ENCODE measurements at regions not wholly inside any gene's neighbourhood (a gene's known extent, or its start where the extent isn't known, plus 50 kb on each side); places are given as distances from the start of the nearest gene placed in this dataset.
"Not testable (repeated sequence)": the region's sequence is repeated elsewhere in the genome, so short reads cannot be mapped to it uniquely, and the experiment has no call there.

DNA sequence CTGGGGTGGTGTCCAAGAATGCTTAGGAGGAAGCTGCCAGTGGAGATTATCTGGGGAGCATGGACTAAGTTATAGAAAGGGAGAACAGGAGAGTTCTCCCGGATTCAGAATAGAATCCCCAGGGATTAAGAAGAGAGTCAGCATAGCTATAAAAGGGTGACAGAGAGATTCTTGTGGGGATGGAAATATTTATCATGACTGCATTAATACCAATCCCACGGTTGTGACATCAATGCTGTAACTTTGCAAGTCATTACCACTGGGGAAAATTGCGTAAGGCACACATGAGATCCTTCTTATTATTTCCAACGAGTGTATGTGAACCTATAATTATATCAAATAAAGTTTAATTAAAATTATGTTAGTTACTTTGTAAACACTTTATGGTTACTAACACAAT, 447.9 kb upstream of the TMEM132C start:
- no peak for DNase-seq (ENCODE audit: low read depth)

DNA sequence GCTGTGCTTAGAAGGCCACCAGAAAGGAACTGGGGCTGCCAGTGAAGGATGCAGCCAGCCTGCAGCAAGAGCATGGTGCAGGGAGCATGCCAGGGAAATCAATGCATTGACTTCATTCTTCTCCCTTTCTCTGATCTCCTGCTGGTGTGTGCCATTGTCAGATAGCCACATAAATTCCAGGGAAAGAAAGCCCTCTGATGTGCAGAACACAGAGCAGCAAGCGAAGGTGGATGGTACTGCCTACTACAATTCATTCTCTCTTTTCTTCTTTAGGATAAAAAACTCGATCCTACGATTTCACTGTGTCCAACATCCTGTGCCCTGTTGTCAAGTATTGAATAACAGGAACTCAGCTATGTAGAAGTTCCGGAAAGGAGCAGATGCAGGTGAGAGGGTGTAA, 446.7 kb upstream of the TMEM132C start:
- DNase-seq (ENCODE audit: low read depth) = no peak

DNA sequence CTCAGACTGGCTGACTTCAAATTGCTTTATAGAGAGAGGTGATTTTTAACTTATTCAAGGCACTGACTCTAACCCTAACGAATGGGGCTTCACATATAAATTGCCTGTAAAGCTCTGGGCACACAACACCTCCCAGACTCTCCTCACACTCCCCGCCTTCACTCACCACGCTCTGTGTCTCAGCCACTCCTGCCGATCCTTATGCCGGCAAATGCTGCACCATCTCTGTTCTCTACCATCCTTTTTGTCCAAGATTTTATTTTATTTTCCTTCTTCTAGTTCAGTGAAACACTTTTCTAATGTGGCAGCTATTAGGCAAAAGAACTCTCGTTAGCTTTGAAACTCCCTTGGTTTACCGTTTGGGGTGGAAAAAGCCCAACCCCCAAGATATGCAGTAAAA, 446.1 kb upstream of the TMEM132C start:
- no peak for DNase-seq (ENCODE audit: low read depth)

DNA sequence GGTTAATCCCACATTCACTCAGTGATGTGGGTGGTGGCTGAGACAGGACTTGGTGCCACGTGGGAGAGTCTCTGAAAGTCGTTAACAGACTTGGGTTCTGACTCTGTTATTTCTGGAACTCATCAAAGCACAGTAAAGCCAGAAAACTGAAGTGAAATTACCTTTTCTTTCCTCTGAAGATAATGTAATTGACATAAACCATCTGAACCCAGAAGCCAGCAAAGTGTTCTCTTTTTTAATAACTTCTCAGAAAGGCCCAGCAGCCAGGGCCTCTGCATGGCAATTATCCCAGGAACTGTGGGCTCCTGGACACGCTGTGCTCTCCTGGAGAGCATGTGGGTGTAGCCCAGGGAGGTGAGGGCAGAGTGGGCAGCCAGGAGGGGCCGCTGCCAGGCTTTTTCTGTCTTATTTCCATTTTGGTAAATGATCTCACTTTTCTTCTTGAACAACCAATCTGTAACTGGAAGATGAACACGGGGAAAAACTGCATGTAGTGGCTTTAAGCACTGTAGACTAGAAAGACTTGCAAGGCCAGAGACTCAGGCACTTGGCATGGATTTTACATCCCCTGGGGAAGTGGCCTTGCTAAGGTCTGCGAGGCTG, 444.1 kb upstream of the TMEM132C start:
- DNase-seq (ENCODE audit: low read depth) = no peak

DNA sequence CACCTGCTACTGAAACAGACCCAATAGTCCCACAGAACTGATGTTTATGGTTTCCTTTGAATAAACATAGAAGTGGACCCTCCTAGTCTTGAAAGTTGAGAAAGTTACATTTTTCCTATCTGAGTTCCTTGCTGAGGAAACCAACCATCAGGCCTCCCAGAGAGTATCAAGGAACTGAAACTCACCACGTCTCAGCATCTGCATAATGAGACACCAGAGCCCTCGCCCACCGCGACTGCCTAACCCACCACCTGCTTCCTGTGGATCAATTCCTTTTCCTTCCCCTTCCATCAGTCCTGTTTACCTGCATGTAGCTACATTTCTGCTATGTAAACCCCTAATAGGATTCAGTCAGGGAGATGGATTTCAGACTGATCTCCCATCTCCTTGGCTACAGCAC, 443.2 kb upstream of the TMEM132C start:
- DNase-seq (ENCODE audit: low read depth) = no peak

DNA sequence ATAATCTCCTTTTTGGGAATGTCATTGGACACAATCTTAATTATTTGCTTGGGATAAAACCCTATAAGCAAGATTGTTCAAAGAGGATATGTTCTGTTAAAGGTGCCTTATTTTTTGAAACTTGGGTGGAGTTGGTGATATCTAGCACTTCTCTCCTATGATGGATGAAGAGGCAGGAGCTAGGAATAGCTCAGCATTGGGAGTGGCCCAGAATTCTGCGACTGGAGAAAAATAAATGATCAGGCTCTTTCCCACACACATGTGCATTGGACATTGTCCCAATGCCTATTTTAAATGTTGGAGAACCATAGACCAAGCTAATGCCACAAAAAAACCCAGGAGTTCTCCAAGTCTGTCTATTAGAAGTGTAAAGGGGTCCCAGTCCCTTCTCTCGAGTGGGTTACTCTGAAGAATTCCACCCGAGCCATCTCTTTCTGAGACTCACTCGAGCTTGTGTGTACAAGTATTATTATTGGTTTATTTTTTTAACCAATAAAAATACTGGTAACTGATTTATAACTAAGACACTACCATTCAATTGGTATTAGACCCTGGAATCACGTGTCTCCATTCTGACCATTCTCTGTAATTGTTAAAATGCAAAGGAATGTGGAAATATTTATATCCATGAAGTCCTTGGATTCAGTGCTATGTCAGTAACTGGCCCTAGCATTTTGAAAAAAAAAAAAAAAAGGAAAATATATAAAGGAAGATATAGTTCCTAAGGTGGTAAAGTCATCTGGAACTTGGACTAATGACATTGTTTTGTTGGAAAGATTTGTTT, 437.5 kb upstream of the TMEM132C start:
- no peak for DNase-seq (ENCODE audit: low read depth)

DNA sequence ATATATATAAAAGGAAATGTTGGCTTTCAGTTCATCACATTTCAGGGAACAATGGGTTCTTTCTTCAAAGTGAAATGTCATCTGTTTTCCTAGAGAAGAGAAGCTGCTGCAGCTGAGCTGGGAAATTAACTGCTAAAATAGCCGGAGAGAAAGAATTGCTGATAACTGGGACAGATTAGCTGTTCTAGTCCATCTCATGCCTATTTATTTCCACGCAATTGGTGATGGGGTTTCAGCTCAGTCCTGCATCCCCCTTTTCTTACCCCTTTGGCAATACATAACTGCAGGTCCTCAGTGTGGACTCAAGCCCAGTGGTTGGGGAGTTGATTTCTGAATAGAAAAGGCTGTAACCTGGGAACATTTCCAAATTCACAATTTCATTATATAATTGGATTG, 436.9 kb upstream of the TMEM132C start:
- DNase-seq (ENCODE audit: low read depth) = no peak

DNA sequence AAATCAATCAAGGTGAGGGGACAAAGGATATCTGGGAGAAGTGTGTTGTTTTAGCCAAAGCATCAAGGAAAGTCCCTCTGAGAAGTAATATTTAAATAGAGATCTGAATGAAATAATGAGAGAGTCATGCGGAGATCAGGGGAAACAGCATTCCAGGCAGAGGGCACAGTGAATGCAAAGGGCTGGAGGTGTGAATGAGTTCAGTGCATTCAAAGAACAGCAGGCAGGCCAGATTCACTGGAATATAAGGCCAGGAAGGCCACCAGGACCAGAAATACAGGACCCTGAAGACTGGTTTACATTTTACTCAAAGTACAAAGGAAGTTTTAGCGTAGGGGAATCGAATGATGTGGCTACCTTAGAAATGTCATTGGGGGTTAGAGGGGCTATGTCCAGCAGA, 436.2 kb upstream of the TMEM132C start:
- no peak for DNase-seq (ENCODE audit: low read depth)

DNA sequence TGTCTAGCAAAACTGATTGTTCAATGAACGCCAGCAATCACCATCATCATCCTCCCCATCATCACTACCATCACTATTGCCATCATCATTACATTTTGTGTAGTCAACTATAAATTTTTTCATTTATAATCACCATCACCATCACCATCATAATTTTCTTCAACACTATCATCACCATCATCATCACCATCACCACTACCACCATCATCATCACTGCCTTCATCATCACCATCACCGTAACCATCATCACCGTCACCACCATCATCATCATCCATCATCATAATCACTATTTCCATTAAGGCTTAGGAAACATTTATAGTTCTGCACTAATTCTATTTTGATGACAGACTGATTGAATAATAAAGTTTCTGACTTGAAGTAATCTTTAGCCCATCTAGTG, 434.8 kb upstream of the TMEM132C start:
- no peak for DNase-seq (ENCODE audit: low read depth)

DNA sequence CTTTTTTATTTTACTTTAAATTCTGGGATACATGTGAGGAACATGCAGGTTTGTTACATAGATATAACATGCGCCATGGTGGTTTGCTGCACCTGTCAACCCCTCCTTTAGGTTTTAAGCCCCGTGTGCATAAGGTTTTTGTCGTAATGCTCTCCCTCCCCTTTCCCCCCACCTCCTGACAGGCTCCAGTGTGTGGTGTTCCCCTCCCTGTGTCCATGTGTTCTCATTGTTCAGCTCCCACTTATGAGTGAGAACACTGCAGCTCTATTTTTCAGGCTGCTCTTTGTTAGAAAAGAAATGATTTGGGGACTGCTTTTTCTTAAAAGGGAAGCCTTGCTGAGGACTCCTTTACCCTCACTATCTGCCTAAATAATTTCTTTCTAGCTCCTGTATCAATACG, 430.2 kb upstream of the TMEM132C start:
- not testable (repeated sequence) for DNase-seq (ENCODE audit: low read depth)

DNA sequence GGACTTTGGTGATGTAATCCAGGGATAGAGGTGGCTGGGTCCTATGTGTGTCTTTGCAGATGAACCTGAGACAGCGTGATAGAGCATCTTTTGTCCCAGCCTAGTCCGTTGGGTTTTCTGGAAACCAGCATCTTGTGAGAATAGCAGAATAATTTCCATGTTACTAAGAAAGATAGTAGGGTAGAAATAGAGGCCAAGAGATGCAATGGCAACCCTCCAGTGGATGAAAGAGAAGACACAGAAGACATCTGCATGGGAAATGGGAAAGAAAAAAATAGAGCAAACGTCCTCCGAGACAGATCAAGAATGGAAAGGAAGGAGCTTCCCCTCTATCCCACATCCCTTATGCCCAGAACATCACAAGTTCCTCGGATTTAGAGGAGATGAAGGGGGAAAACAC, 409.3 kb upstream of the TMEM132C start:
- DNase-seq (ENCODE audit: low read depth) = no peak

DNA sequence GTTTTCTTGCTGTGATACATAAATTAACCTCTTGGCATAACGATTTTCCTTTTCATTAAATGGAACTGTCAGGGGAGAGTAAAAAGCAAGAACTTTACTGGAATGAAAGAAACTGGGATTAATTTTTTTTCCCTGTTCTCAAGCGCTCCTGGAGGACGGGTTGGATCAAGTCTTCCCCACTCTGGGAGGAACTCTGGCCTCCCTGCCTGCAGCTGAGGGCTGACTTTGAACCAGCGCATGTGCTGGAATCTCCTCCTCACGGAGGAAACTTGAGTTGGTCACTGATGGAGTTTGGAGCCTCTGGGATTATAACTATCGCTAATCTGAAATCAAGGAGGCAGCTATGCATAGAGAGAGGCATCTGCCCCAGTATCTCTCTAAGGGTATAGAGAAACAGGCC, 406.4 kb upstream of the TMEM132C start:
- DNase-seq (ENCODE audit: low read depth) = no peak

DNA sequence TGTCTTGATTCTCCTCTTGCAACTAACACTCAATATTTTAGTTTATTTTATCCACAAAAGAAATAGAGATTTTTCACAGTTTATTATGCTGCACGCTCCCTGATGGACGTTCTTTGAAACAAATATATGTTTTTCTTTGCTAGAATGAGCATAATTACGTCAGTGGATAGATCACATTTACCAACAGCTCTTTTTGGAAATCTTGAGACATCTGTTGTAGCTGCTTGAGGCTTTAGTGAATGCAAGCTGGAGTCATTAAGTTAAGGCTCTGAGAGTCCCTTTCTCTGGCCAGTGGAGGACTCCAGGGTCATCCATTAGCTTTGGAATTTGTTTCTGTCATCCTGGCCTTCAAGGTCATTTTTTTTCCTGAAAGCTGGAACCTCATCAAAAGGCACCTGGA, 405.6 kb upstream of the TMEM132C start:
- no peak for DNase-seq (ENCODE audit: low read depth)

DNA sequence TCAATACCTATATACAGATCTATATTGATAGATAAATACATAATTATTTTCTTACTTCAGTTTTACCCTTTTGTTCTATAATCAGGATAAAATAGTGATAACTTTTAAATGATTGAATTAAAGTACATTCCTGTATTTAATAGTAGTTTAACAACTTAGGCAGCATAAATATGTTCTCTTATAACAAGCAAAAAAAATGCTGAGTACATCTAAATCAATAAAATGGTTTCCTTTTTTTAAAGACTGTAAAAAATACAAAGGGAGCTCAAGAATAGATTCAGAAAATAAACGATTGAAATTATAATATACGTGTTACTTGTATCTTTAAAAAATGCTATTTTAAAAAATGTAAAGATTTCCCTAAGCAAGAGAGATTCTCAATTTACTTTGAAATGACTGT, 393.7 kb upstream of the TMEM132C start:
- no peak for DNase-seq (ENCODE audit: low read depth)

DNA sequence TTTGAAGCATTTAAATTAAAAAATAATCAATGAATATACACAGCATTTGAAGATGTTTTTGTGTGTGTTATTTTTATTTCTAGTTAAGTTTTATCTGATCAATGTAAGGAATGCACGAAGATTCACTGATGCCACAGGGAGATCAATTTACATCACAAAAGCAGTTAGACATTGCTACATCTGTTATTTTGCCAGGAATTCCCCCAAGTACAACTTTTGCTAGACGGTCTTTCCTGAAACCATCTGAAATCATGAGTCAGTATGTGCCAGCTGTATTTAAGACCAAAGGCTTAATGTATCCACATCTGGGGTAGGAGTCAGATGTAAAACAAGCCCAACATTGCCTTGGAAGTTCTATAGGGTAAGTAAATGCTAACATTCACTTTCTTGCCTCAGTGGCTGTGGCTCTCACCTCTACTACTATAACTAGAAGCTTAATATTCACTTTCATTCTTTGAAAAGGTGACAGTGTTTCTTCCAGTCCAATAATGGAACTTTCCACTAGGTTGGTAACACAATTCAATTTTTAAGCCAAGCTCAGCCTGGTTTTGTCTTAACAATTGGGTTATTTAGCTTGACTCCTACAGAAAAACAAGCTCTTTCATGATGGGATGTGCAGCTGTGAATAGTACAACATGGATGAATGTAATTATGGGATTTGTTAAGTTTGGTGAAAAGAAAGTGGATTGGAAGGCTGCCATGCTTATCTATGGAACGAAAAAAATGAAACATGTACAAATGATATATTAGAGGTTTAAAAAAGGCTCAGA, 385.4 kb upstream of the TMEM132C start:
- no peak for DNase-seq (ENCODE audit: low read depth)

DNA sequence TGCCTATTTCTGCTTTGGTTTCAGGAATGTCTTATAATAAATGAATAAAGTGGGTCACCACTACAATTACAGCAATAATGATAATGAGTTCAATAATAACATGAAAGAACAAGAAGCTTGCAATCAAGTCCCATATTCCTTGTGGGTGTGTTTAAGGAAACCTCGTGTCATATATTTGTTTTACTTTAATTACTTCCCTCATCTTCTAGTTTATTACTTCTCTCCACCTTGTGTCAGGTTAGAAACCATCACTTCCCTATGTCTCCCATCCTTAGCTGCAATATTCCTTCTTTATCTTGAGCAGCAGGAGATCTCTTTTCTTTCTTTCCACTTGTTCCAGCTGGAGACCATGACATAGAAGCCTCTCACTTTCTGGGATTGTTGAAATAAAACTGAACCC, 384.0 kb upstream of the TMEM132C start:
- no peak for DNase-seq (ENCODE audit: low read depth)

DNA sequence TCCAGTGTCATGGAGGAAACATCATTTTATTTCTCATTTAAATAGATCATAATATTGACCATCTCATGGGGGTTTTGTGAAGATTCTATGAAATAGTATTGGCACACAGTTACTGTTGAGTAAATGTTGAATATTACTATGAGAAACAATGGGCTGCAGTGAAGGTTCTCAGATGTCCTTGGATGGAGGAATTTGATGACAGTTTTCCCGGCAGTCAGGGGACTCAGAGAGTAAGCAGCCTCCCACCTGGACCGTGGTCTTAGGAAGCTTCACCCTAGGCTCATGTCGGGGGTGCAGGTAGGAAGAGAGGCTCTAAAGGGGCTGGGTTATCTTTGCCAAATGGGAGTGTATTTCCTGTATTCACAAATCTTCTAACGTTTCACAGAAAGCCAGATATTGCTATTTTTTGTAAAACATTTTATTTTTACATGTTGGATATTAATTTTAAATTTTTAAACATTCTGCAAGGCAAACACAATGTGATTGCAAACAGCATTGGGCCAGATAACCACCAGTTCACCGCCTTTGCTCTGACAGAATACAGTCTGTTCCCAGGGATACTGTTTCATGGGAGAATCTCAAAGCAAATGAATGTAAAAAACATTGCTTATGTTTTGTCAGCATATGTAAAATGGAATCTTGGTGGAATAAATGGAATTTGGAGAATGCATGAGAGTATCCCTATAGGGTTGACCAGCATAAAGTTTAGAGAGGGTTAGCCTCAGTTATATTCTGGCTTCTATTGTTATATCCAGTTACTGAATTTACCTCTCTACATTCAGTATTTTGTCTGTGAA, 380.8 kb upstream of the TMEM132C start:
- no peak for DNase-seq (ENCODE audit: low read depth)

DNA sequence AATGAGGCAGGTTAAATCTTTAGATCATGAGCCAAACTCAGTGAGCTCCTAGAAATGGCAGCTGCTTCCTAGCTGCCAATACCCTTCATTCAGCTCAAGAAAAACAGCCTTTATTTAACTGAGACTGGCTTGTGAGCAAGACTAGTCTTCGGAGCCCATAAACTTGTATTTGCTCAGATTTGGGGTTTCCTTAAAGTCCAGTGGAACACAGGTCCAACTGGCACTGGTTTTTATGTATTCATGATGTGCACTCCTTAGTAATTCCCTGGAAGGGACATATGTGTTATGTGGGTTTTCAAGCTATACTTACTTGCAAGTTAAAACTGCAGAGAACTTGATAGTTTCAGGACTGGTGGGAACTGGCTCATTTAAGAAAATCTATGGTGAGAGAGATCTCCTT, 380.1 kb upstream of the TMEM132C start:
- no peak for DNase-seq (ENCODE audit: low read depth)

DNA sequence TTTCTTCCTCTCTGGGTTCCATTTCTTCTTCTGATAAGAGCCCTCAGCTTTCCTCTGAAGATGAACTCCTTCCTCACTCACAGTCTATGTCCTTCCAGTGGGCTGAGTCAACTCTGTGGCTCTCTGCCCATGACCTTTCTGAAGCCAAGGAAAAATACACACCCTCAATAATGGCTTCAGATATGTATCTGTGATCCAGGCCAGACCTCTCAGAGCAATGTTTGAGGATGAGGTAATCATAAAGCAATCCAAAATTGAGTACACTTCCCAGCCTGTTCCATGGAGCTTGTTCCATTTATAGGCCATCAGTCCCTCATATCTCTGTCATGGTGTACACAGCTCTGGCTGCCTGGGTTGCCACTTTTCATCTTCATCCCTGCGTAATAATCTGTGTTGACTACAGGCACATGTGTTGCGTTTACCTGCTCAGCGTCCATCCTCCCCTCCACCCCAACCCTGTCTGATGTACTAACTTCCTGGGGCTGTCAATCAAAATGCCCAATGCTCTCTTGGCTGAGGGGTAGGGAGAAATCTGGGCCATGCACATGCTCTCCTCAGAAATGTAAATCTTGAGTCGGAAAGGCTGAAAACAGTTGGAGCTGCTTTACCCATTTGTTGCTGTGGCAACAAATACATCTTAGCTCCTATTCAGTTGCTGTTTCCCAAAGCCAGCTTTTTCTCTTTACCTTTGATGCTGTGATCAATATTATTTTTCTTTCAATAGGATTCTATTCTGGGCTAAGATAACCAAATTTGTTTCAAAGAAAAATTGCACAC, 377.8 kb upstream of the TMEM132C start:
- no peak for DNase-seq (ENCODE audit: low read depth)

DNA sequence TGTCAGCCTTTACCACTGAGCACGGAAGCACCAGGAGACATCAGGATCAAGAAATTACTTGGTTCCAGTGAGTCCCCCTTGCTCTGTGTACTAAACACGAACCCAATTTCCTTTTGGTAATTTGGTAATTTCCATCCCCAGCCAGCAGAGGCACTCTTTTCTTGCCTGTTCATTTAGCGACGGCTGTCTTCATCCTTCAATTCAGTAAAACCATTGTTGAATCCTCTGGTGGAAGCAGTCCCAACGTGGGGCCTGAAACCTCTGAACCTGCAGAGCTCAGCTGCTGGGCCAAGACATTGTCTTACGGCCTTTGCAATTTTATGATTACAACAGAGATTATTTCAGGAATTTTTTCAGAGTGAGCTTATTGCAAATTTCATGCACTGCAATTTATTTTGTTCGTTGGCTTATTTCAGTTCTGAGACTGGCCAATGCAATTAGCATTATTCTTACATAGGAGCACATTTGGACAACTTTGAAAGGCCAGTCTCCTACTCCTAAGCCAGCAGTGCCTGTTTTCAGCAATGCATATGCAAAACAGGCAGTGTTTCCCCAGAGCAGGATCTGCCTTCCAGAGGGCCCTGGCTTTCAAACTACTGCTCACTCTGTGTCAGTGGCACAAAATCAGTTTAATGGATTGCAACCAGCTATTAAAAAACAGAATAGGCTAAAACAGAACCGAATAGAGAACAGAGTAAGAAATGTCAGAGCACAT, 372.9 kb upstream of the TMEM132C start:
- no peak for DNase-seq (ENCODE audit: low read depth)

DNA sequence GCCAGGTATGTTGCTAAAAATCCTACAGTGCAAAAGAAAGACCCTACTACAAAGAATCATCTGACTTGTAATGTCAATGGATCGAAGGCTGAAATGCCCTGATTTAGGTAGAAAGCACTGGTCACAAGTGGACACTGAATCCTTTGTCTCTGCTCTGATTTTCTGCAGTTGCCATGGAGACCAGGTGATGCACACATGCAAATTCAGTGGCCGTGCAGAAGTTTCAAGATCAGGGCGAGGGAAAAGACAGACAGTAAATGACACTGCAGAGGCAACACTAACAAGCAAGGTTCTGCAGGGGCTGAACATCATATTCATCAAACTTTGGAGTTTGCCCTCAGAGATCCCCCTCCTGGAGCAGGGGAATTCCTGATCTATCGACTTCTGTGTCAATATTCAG, 370.3 kb upstream of the TMEM132C start:
- no peak for DNase-seq (ENCODE audit: low read depth)
